SK-N-SH (cell line): ENCODE measurements at regions not wholly inside any gene's neighbourhood (a gene's known extent, or its start where the extent isn't known, plus 50 kb on each side); places are given as distances from the start of the nearest gene placed in this dataset.

Experiments
- FOXJ3 ChIP-seq: sonication (generic); formaldehyde crosslinking; IDR thresholded peaks from 2 replicates; pipeline ENCODE4 v1.5.1; 2020; ENCODE audit warnings: mild to moderate bottlenecking, missing genetic modification reagents
- MEF2A ChIP-seq: IDR thresholded peaks from 2 replicates; pipeline ENCODE4 v1.4.0; 2012; ENCODE audit warnings: low read depth, borderline replicate concordance
- MXI1 ChIP-seq: IDR thresholded peaks from 2 replicates; pipeline ENCODE4 v1.6.1; 2012; ENCODE audit warnings: mild to moderate bottlenecking, low read depth, low read length, improper control_type of control experiment
- POLR2AphosphoS5 ChIP-seq: IDR thresholded peaks from 2 replicates; pipeline ENCODE4 v1.6.1; 2012; ENCODE audit warnings: low read depth, low read length
- RAD21 ChIP-seq: IDR thresholded peaks from 2 replicates; pipeline ENCODE4 v1.6.1; 2012; ENCODE audit warnings: mild to moderate bottlenecking, low read length
- TCF12 ChIP-seq: IDR thresholded peaks from 2 replicates; pipeline ENCODE4 v1.4.0; 2012
- TEAD4 ChIP-seq: IDR thresholded peaks from 2 replicates; pipeline ENCODE4 v1.4.0; 2012; ENCODE audit warnings: mild to moderate bottlenecking, borderline replicate concordance; ENCODE audit not compliant: insufficient read depth
- YY1 ChIP-seq: IDR thresholded peaks from 2 replicates; pipeline ENCODE4 v1.4.0; 2012; ENCODE audit warnings: low read depth, mild to moderate bottlenecking
- TF ChIP-seq, protein P1 (sequence below): fragments of 200-600 bp; sonication (generic); IDR thresholded peaks from 2 replicates; pipeline ENCODE4 v1.6.1; 2017; ENCODE audit warnings: antibody characterized with exemption, mild to moderate bottlenecking, moderate library complexity
- TF ChIP-seq, protein P2 (sequence below): IDR thresholded peaks from 2 replicates; pipeline ENCODE4 v1.4.0; 2012; ENCODE audit warnings: low read depth
- TF ChIP-seq, protein P3 (sequence below): IDR thresholded peaks from 2 replicates; pipeline ENCODE4 v1.6.1; 2012; ENCODE audit warnings: mild to moderate bottlenecking, low read depth, low read length, moderate library complexity

- TF ChIP-seq, protein P1, sequence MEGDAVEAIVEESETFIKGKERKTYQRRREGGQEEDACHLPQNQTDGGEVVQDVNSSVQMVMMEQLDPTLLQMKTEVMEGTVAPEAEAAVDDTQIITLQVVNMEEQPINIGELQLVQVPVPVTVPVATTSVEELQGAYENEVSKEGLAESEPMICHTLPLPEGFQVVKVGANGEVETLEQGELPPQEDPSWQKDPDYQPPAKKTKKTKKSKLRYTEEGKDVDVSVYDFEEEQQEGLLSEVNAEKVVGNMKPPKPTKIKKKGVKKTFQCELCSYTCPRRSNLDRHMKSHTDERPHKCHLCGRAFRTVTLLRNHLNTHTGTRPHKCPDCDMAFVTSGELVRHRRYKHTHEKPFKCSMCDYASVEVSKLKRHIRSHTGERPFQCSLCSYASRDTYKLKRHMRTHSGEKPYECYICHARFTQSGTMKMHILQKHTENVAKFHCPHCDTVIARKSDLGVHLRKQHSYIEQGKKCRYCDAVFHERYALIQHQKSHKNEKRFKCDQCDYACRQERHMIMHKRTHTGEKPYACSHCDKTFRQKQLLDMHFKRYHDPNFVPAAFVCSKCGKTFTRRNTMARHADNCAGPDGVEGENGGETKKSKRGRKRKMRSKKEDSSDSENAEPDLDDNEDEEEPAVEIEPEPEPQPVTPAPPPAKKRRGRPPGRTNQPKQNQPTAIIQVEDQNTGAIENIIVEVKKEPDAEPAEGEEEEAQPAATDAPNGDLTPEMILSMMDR, result no peak
- TF ChIP-seq TCF12 (no peak), TEAD4 (no peak), YY1 (no peak), POLR2AphosphoS5 (no peak), MXI1 (no peak), RAD21 (no peak), MEF2A (no peak), FOXJ3 (no peak)
- TF ChIP-seq, protein P2, sequence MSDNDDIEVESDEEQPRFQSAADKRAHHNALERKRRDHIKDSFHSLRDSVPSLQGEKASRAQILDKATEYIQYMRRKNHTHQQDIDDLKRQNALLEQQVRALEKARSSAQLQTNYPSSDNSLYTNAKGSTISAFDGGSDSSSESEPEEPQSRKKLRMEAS, result no peak
- TF ChIP-seq, protein P3, sequence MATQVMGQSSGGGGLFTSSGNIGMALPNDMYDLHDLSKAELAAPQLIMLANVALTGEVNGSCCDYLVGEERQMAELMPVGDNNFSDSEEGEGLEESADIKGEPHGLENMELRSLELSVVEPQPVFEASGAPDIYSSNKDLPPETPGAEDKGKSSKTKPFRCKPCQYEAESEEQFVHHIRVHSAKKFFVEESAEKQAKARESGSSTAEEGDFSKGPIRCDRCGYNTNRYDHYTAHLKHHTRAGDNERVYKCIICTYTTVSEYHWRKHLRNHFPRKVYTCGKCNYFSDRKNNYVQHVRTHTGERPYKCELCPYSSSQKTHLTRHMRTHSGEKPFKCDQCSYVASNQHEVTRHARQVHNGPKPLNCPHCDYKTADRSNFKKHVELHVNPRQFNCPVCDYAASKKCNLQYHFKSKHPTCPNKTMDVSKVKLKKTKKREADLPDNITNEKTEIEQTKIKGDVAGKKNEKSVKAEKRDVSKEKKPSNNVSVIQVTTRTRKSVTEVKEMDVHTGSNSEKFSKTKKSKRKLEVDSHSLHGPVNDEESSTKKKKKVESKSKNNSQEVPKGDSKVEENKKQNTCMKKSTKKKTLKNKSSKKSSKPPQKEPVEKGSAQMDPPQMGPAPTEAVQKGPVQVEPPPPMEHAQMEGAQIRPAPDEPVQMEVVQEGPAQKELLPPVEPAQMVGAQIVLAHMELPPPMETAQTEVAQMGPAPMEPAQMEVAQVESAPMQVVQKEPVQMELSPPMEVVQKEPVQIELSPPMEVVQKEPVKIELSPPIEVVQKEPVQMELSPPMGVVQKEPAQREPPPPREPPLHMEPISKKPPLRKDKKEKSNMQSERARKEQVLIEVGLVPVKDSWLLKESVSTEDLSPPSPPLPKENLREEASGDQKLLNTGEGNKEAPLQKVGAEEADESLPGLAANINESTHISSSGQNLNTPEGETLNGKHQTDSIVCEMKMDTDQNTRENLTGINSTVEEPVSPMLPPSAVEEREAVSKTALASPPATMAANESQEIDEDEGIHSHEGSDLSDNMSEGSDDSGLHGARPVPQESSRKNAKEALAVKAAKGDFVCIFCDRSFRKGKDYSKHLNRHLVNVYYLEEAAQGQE, result no peak
These were observed 172.2 kb downstream of the SUCLG1 start for GRCh38 chr2:84286878-84287277.
